GM12872 (cell line): ENCODE measurements at regions not wholly inside any gene's neighbourhood (a gene's known extent, or its start where the extent isn't known, plus 50 kb on each side); places are given as distances from the start of the nearest gene placed in this dataset.

Experiments
- TF ChIP-seq, protein P1 (sequence below): IDR thresholded peaks from 3 replicates; pipeline ENCODE4 v1.5.1; 2011; ENCODE audit warnings: low read depth, mild to moderate bottlenecking, low read length, moderate library complexity; ENCODE audit not compliant: insufficient read depth

DNA sequence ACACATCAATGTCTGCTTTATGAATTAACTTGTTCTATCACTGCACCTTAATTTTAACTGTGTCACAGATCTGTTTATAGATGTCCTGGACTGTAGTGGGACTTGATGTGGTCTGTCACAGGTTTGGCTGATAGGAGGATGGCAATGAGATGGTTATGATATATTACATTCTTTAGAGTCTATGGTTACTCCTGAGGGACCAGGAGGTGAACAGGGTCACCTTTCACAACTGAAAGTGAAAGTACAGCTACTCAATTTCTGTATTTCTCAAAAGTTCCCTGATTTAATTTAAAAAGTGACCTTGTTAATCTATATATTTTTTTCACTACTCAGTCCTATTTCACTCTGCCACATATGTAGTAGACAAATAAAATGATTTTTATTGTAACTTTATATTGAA lies 1284.1 kb upstream of the GYPC start:
- TF ChIP-seq, protein P1, sequence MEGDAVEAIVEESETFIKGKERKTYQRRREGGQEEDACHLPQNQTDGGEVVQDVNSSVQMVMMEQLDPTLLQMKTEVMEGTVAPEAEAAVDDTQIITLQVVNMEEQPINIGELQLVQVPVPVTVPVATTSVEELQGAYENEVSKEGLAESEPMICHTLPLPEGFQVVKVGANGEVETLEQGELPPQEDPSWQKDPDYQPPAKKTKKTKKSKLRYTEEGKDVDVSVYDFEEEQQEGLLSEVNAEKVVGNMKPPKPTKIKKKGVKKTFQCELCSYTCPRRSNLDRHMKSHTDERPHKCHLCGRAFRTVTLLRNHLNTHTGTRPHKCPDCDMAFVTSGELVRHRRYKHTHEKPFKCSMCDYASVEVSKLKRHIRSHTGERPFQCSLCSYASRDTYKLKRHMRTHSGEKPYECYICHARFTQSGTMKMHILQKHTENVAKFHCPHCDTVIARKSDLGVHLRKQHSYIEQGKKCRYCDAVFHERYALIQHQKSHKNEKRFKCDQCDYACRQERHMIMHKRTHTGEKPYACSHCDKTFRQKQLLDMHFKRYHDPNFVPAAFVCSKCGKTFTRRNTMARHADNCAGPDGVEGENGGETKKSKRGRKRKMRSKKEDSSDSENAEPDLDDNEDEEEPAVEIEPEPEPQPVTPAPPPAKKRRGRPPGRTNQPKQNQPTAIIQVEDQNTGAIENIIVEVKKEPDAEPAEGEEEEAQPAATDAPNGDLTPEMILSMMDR, result no peak

DNA sequence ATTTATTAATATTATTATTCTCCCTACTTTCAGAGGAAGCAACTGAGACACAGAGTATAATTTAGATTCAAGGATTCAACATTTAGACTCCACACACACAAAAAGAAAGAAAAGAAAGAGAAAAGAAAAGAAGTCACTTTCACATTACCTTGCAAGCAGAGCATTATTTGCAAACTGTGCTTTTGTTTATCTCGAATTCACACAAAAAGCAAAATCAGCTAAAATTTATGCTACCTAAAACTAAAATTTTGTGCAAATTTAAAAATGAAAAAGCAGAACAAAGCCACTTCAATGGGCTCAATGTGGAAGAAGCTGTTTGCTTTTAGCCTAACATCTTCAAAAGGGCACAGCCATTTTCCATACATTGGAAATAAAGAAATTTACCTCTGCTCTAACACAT lies 1282.7 kb upstream of the GYPC start:
- TF ChIP-seq, protein P1, result no peak

DNA sequence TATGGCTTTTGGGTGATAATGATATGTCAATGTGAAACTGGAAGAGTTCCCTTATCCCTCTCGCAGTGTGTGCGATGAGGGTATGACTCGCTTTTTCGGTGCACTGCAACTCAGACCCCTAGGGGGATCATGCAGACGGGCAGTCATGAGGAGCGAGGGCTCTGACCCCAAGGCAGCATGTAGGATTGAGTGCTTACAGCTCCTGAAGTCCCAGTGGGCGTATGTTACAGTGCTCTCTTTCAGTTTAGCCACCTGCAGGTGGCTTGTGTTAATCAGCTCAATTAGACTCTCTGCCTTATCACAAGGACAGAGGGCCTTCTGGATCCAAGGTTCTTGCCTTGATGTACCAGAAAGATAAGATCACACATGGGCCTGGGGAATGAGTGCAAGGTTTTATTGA lies 1269.9 kb upstream of the GYPC start:
- TF ChIP-seq, protein P1, result peak; percentile 32; the same call in 2 of the 3 replicates

DNA sequence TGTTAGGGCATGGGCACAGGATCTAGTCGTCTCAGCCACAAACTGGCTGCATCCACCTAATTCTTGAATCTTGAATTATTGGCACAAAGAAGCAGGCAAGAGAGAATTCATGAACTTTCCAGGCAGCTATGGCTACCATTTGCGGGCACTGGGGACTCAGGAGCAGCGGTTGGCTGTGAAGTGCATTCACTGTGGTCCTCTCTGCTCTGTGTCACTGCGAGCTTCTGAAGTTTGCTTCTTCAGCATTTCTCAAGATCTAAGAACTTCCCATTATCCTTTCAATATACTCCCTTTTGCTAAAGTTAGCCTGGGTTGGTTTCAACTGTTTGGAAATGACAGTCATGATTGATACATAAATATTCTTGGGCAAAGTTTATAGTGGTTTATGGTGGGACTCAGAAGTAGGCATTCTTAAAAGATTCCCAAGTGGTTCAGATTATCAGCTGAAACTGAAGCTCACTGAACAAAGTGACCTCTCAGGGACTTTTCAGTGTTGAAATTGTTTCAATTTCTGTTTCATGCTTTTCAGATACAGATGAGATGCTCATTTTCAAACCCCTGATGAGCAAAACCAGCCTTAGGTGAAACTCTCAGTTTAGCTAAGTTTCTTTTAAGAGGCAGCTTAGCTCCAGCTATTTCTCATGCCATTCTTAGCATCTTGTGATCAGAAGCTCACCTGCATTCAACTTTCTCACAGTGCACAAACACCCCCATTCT lies 1258.3 kb upstream of the GYPC start:
- TF ChIP-seq, protein P1, result no peak

DNA sequence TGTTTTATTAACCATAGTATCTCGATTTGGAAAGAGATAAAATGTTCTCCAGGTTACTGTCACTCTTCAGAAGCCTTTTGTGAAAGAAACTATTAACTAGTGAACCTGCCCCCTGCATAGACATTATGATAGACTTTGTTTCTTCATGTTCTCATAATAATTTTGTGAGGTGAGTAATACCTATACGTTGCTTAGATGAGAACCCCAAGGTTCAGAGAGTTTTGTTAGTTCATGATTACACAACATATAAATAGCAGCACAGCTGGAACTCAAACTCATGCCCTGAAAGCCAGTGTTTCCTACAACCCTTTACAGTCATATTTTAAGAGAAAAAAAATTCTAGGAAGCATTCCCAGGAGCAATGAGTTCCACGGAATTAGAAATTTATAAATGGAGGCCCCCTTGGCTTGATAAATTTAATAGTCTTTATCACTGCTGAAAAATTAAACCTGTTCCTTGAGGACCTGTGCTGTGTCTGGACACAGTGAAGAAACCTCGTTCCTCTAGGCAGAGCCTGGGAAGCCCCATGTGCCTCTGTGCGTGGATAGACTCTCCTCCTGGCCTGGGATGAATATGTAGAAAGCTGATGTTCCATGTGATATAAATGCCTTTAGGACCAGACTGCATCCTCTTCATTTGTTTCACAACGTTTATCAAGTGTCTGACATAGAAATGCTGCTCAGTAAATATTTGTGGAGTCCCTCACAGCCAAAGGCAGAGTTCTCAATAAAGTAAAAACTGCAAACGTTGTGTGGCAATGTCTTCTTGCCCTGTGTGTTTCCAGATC lies 1257.0 kb upstream of the GYPC start:
- TF ChIP-seq, protein P1, result no peak

DNA sequence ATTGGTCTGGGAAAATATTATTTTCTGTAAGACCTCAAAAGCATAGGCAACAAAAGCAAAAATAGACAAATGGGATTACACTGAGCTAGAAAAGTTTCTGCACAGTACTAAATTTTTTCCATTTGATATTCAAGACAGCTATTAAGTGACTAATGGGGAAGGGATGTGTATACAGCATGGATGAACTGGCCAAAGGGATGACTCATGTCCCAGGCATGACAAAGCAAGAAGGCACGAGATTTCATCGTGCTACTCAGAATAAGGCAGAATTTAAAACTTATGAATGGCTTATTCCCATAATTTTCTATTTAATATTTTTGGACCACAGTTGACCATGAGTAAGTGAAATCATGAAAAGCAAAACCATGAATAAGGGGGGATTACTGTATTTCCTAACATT lies 1250.1 kb upstream of the GYPC start:
- TF ChIP-seq, protein P1, result no peak

DNA sequence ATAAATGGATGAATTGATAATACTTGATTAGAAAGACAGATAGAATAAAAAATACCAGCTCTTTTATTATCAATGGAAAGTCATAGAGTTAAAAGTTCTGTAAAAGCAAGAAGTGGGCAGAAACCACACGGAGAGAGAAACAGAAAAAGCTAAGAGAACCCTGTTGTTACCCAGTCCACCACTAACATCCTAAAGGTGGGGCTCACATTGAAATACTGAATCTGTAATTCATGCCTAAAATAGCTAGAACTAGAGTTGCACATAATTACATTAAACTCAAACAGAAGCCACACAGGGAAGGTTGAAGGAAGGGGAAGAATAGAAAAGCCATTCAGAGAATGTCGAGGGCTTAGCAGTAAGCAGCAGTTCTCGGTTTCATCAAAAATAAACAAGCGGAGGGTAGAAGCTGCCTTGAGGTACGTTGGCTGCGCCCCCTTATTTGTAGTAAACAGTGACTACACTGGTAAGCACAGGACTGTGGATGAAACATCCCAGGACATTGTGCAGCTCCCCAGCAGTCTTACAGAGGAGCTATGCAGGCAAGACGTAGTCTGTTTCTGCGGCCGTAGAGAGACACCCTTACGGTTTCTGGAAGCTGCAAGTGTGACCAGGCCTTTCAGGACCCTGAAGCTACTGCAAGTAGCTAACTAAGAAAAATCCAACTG lies 1247.0 kb upstream of the GYPC start:
- TF ChIP-seq, protein P1, result no peak
